GM12878 (cell line): ENCODE measurements at regions not wholly inside any gene's neighbourhood (a gene's known extent, or its start where the extent isn't known, plus 50 kb on each side); places are given as distances from the start of the nearest gene placed in this dataset.
"Not testable (repeated sequence)": the region's sequence is repeated elsewhere in the genome, so short reads cannot be mapped to it uniquely, and the experiment has no call there.

Experiments
- ATAC-seq: fragments of 200-7000 bp; cut with Tn5 transposase; 3 replicates; pipeline ENCODE4 v1.9.1; 2020; ENCODE audit warnings: mild to moderate bottlenecking, moderate library complexity
- BruUV-seq: library from RNA; stranded (reverse); fragments of 400-500 nt; replicated peaks from 2 replicates; lab custom pipeline; 2021; lab: Mats Ljungman, UMichigan
- CTCF ChIA-PET: fragments of 300-600 bp; sonication (Branson Sonifier 250); formaldehyde crosslinking; extraction: SDS; loops from one replicate; lab custom pipeline; 2021; ENCODE audit warnings: inconsistent platforms; lab: Yijun Ruan, JAX
- POLR2A ChIA-PET: fragments of 350-600 bp; formaldehyde crosslinking; extraction: SDS; loops from one replicate; lab custom pipeline; 2021; ENCODE audit warnings: inconsistent platforms; lab: Charles Lee
- RAD21 ChIA-PET: fragments of 300-600 bp; sonication (Branson Sonifier 250); formaldehyde crosslinking; loops from one replicate; lab custom pipeline; 2023; ENCODE audit warnings: antibody characterized with exemption; ENCODE audit not compliant: unreplicated experiment; lab: Charles Lee
- SMC1A ChIA-PET: fragments of 300-600 bp; sonication (Branson Sonifier 250); formaldehyde crosslinking; loops from one replicate; lab custom pipeline; 2023; ENCODE audit not compliant: unreplicated experiment, uncharacterized antibody; lab: Charles Lee
- DNase-seq: peaks from one replicate; pipeline ENCODE4 v3.0.0-alpha.2; 2011; ENCODE audit warnings: low read depth, low spot score
- FAIRE-seq: peaks from 3 replicates; lab custom pipeline; 2011; peaks lifted over from hg19 to GRCh38; lab: Jason Lieb, UNC
- H2AFZ ChIP-seq: 2 replicates; pipeline ENCODE4 v1.6.0; 2011; ENCODE audit warnings: low read depth, low read length, control low read depth; ENCODE audit not compliant: control insufficient read depth
- H3K27ac ChIP-seq: 2 replicates; pipeline ENCODE4 v1.5.1; 2011; ENCODE audit warnings: control low read depth; ENCODE audit not compliant: control insufficient read depth, insufficient read depth
- H3K27me3 ChIP-seq, 2 experiments: replicated peaks in 1 of 2; 2 replicates each; pipeline versions ENCODE4 v1.6.0 to v1.6.1; 2011; ENCODE audit warnings: low read length in 1 of 2; ENCODE audit not compliant: control insufficient read depth in 2 of 2, insufficient read depth in 2 of 2
- H3K36me3 ChIP-seq, 2 experiments: 2 replicates each; pipeline ENCODE4 v1.5.1; 2011; ENCODE audit warnings: low read length in 1 of 2; ENCODE audit not compliant: control insufficient read depth in 2 of 2, insufficient read depth in 2 of 2
- H3K4me1 ChIP-seq: 2 replicates; pipeline ENCODE4 v1.6.1; 2011; ENCODE audit warnings: mild to moderate bottlenecking, low read length, moderate library complexity, mixed read lengths; ENCODE audit not compliant: control insufficient read depth, insufficient read depth
- H3K4me2 ChIP-seq: 2 replicates; pipeline ENCODE4 v1.6.0; 2011; ENCODE audit warnings: control low read depth; ENCODE audit not compliant: control insufficient read depth, insufficient read depth
- H3K4me3 ChIP-seq: fragments of 200-600 bp; sonication (generic); 2 replicates; pipeline ENCODE4 v1.5.1; 2016
- H3K79me2 ChIP-seq: 2 replicates; pipeline ENCODE4 v1.6.0; 2011; ENCODE audit warnings: low read length; ENCODE audit not compliant: control insufficient read depth, insufficient read depth
- H3K9ac ChIP-seq: 2 replicates; pipeline ENCODE4 v1.8.0; 2011; ENCODE audit warnings: low read length, control low read depth, mixed read lengths; ENCODE audit not compliant: control insufficient read depth, insufficient read depth
- H3K9me3 ChIP-seq: replicated peaks from 3 replicates; pipeline ENCODE4 v1.5.1; 2011; ENCODE audit warnings: mild to moderate bottlenecking, low read length; ENCODE audit not compliant: control insufficient read depth, insufficient read depth
- H4K20me1 ChIP-seq: 2 replicates; pipeline ENCODE4 v1.6.0; 2011; ENCODE audit not compliant: control insufficient read depth, insufficient read depth
- NRF1 ChIP-seq: conservative IDR thresholded peaks from 2 replicates; pipeline ENCODE4 v1.6.1; 2011; ENCODE audit warnings: mild to moderate bottlenecking, low read depth, low read length, improper control_type of control experiment
- POLR2A ChIP-seq: IDR thresholded peaks from 2 replicates; pipeline ENCODE4 v1.6.1; 2011; ENCODE audit warnings: low read depth, mild to moderate bottlenecking, low read length
- WGBS: methylation state at CpG from one replicate; pipeline ENCODE4 v1.1.6; 2016; ENCODE audit warnings: low lambda C conversion rate; ENCODE audit not compliant: insufficient replicate concordance, insufficient coverage; ENCODE audit errors: missing lambda C conversion rate; 5-methylcytosine and 5-hydroxymethylcytosine counted together
- in situ Hi-C: fragments of 300-500 bp; cut with MboI; formaldehyde crosslinking; loops from 9 replicates; pipeline ENCODE4 v1.14.3; 2018; ENCODE audit warnings: mixed read lengths
- intact Hi-C: fragments of 100-400 bp; cut with micrococcal nuclease; formaldehyde crosslinking; loops from one replicate; pipeline ENCODE4 v1.14.2; 2022; ENCODE audit not compliant: unreplicated experiment

GRCh38 chr3:195657475-195658372, 63.1 kb upstream of the MUC20 start:
- intact Hi-C loops, H3K27me3 ChIP-seq, POLR2A ChIA-PET, H4K20me1 ChIP-seq, FAIRE-seq, H3K27ac ChIP-seq, H3K4me2 ChIP-seq, BruUV-seq, in situ Hi-C loops, SMC1A ChIA-PET, H3K9me3 ChIP-seq, H3K4me1 ChIP-seq, CTCF ChIA-PET, H3K36me3 ChIP-seq, RAD21 ChIA-PET, H3K79me2 ChIP-seq: not testable (repeated sequence)
- WGBS = under 1% methylated on average over 42 of the region's 99 CpGs
- Histone ChIP-seq H3K4me3 (peak overlapping the region; percentile 57; the same call in 1 of the 2 replicates), H3K9ac (peak overlapping the region; percentile 48; the same call in 1 of the 2 replicates), H2AFZ (peak overlapping the region; percentile 29; the same call in 1 of the 2 replicates)
- peak; percentile 49 for DNase-seq
- peak; percentile 37 for TF ChIP-seq NRF1
- TF ChIP-seq POLR2A = peak; percentile 46; the same call in 1 of the 2 replicates
- ATAC-seq = peak; percentile 89

GRCh38 chr3:195656091-195656490, 64.7 kb upstream of the MUC20 start:
- WGBS = 88% methylated on average over 16 of the region's 16 CpGs
- in situ Hi-C loops, H3K9me3 ChIP-seq, H3K79me2 ChIP-seq, H2AFZ ChIP-seq, H3K27me3 ChIP-seq, H3K9ac ChIP-seq, FAIRE-seq, H4K20me1 ChIP-seq, H3K36me3 ChIP-seq, RAD21 ChIA-PET, BruUV-seq, H3K4me2 ChIP-seq, DNase-seq, H3K4me1 ChIP-seq, H3K27ac ChIP-seq, ATAC-seq, intact Hi-C loops, H3K4me3 ChIP-seq: not testable (repeated sequence)
- ChIA-PET POLR2A (interaction anchor here (0.6 kb wide), 1 partner anchor 64 kb away, joined by 4 read pairs; no protein-coding TSS in a partner anchor), CTCF (interaction anchor here (0.6 kb wide), 1 partner anchor 85 kb away, joined by 4 read pairs; no protein-coding TSS in a partner anchor), SMC1A (interaction anchor here (1.0 kb wide), 1 partner anchor 194 kb away, joined by 4 read pairs; no protein-coding TSS in a partner anchor)

- FAIRE-seq, SMC1A ChIA-PET: not testable (repeated sequence)
Observed at GRCh38 chr3:195654746-195655145, 66.0 kb upstream of the MUC20 start.

More at GRCh38 chr3:195654746-195655145, 66.0 kb upstream of the MUC20 start:
- H3K9me3 ChIP-seq, H3K27me3 ChIP-seq, in situ Hi-C loops, ATAC-seq, H3K4me2 ChIP-seq, CTCF ChIA-PET, H3K9ac ChIP-seq, H4K20me1 ChIP-seq, H3K4me3 ChIP-seq, BruUV-seq, POLR2A ChIA-PET, RAD21 ChIA-PET, H3K27ac ChIP-seq, H3K4me1 ChIP-seq, H3K79me2 ChIP-seq, DNase-seq, H3K36me3 ChIP-seq, H2AFZ ChIP-seq: not testable (repeated sequence)
- intact Hi-C loops = loop anchor here (5.0 kb wide), 1 partner anchor 198 kb away; no protein-coding TSS in a partner anchor
- WGBS = 87% methylated on average over 4 of the region's 10 CpGs
